ENCODE measurements at regions not wholly inside any gene's neighbourhood (a gene's known extent, or its start where the extent isn't known, plus 50 kb on each side); places are given as distances from the start of the nearest gene placed in this dataset.

- intact Hi-C loops (cut with DNase I) = no loop called here
- Histone ChIP-seq H3K27me3 (ENCODE audit: insufficient read depth in 3 of 3, low read length in 2 of 3) (no peaks in the 10 kb centered on the region), H3K27ac (no peak overlapping the region), H3K4me3 (no peak overlapping the region), H3K36me3 (ENCODE audit: insufficient read depth in 1 of 2, low read depth in 1 of 2) (no peaks in the 10 kb centered on the region), H3K9me3 (no peaks in the 10 kb centered on the region), H3K4me1 (no peaks in the 10 kb centered on the region)
- ATAC-seq (no peak), DNase-seq (no peak)
- no peak for TF ChIP-seq CTCF (IDR thresholded peaks at IDR 0.05)
- 67 to 75% (median 71%) methylated on average over 7 of the region's 7 CpGs for WGBS, 3 donors
Observed at GRCh38 chr12:41905073-41905758, 239.5 kb downstream of the GXYLT1 start.

- ATAC-seq = no peak
- 74 to 81% (median 77%) methylated on average over 4 of the region's 4 CpGs for WGBS, 3 donors
Observed at GRCh38 chr12:41904041-41904440, 240.6 kb downstream of the GXYLT1 start.

GRCh38 chr12:41903014-41903708 is 241.5 kb downstream of the GXYLT1 start:
- H3K4me1 ChIP-seq = no peaks in the 10 kb centered on the region
- no peaks in the 10 kb centered on the region for H3K36me3 ChIP-seq (ENCODE audit: insufficient read depth in 1 of 2, low read depth in 1 of 2)
- WGBS, 3 donors = 90 to 94% (median 92%) methylated on average over 6 of the region's 6 CpGs
- H3K9me3 ChIP-seq = no peaks in the 10 kb centered on the region
- no peak for TF ChIP-seq CTCF (IDR thresholded peaks at IDR 0.05)
- no peak for DNase-seq
- intact Hi-C loops (cut with DNase I) = no loop called here
- no peaks in the 10 kb centered on the region for H3K27me3 ChIP-seq (ENCODE audit: insufficient read depth in 3 of 3, low read length in 2 of 3)
- H3K4me3 ChIP-seq = no peak overlapping the region
- no peak for ATAC-seq
- H3K27ac ChIP-seq = no peak overlapping the region

More at GRCh38 chr12:41904041-41904440, 240.6 kb downstream of the GXYLT1 start:
- intact Hi-C loops (cut with DNase I) = no loop called here
- Histone ChIP-seq H3K9me3 (no peaks in the 10 kb centered on the region), H3K27me3 (ENCODE audit: insufficient read depth in 3 of 3, low read length in 2 of 3) (no peaks in the 10 kb centered on the region), H3K27ac (no peak overlapping the region), H3K4me3 (no peak overlapping the region), H3K36me3 (ENCODE audit: insufficient read depth in 1 of 2, low read depth in 1 of 2) (no peaks in the 10 kb centered on the region), H3K4me1 (no peaks in the 10 kb centered on the region)
- no peak for DNase-seq
- TF ChIP-seq CTCF (IDR thresholded peaks at IDR 0.05) = no peak

GRCh38 chr12:41899577-41899976 is 245.1 kb downstream of the GXYLT1 start:
- Histone ChIP-seq H3K27ac (no peak overlapping the region), H3K9me3 (no peaks in the 10 kb centered on the region), H3K36me3 (ENCODE audit: insufficient read depth in 1 of 2, low read depth in 1 of 2) (no peaks in the 10 kb centered on the region), H3K27me3 (ENCODE audit: insufficient read depth in 3 of 3, low read length in 2 of 3) (no peaks in the 10 kb centered on the region), H3K4me1 (no peaks in the 10 kb centered on the region), H3K4me3 (no peak overlapping the region)
- ATAC-seq = no peak
- WGBS, 3 donors = 92 to 100% (median 97%) methylated on average over 1 of the region's 1 CpG
- intact Hi-C loops (cut with DNase I) = no loop called here
- no peak for DNase-seq
- TF ChIP-seq CTCF (IDR thresholded peaks at IDR 0.05) = no peak

Data from psoas muscle (tissue), 7 donors.